IPS DF 4.7 (cell line): ENCODE measurements at regions not wholly inside any gene's neighbourhood (a gene's known extent, or its start where the extent isn't known, plus 50 kb on each side); places are given as distances from the start of the nearest gene placed in this dataset.

Source experiments
- DNase-seq: peaks from one replicate; pipeline ENCODE4 v3.0.0-alpha.2; 2013; ENCODE audit warnings: low spot score; ENCODE audit errors: extremely low read depth

GRCh38 chr12:93102744-93103143 is 173.6 kb upstream of the EEA1 start:
- no peak for DNase-seq

- DNase-seq, result no peak
Observed at GRCh38 chr12:93103154-93103553, 174.1 kb upstream of the EEA1 start.

GRCh38 chr12:93104535-93104934 is 175.4 kb upstream of the EEA1 start:
- DNase-seq, result no peak

GRCh38 chr12:93106910-93107309 is 177.8 kb upstream of the EEA1 start:
- no peak for DNase-seq

- no peak for DNase-seq
Observed at GRCh38 chr12:93107514-93108312, 178.6 kb upstream of the EEA1 start.

- DNase-seq, result no peak
Observed at GRCh38 chr12:93108985-93109384, 179.9 kb upstream of the EEA1 start.

GRCh38 chr12:93109551-93110203 is 180.6 kb upstream of the EEA1 start:
- no peak for DNase-seq

- no peak for DNase-seq
Observed at GRCh38 chr12:93111773-93112172, 182.7 kb upstream of the EEA1 start.

- DNase-seq, result no peak
Observed at GRCh38 chr12:93113317-93114006, 184.4 kb upstream of the EEA1 start.

- no peak for DNase-seq
Observed at GRCh38 chr12:93115198-93115601, 186.1 kb upstream of the EEA1 start.

GRCh38 chr12:93115646-93116045 is 186.6 kb upstream of the EEA1 start:
- no peak for DNase-seq

- no peak for DNase-seq
Observed at GRCh38 chr12:93116632-93117031, 187.5 kb upstream of the EEA1 start.

- DNase-seq, result no peak
Observed at GRCh38 chr12:93121729-93122488, 192.8 kb upstream of the EEA1 start.

GRCh38 chr12:93122569-93123091 is 193.5 kb upstream of the EEA1 start:
- no peak for DNase-seq

- no peak for DNase-seq
Observed at GRCh38 chr12:93125126-93125525, 196.0 kb upstream of the EEA1 start.

- DNase-seq, result no peak
Observed at GRCh38 chr12:93126069-93126474, 197.0 kb upstream of the EEA1 start.

- no peak for DNase-seq
Observed at GRCh38 chr12:93127107-93127560, 198.0 kb upstream of the EEA1 start.

GRCh38 chr12:93127582-93128331 is 198.7 kb upstream of the EEA1 start:
- no peak for DNase-seq

- no peak for DNase-seq
Observed at GRCh38 chr12:93128332-93128707, 199.2 kb upstream of the EEA1 start.

GRCh38 chr12:93130366-93131054 is 201.4 kb upstream of the EEA1 start:
- no peak for DNase-seq
